DND-41 (cell line): ENCODE measurements at regions not wholly inside any gene's neighbourhood (a gene's known extent, or its start where the extent isn't known, plus 50 kb on each side); places are given as distances from the start of the nearest gene placed in this dataset.

ENCODE experiments used
- CTCF ChIP-seq: IDR thresholded peaks from 2 replicates; pipeline ENCODE4 v1.5.1; 2012; ENCODE audit warnings: borderline replicate concordance, low read length, moderate library complexity, mild to moderate bottlenecking; ENCODE audit not compliant: poor library complexity, severe bottlenecking; ENCODE audit errors: extremely low read depth
- EZH2 ChIP-seq: IDR thresholded peaks from 3 replicates; pipeline ENCODE4 v1.6.1; 2012; ENCODE audit warnings: borderline replicate concordance, low read depth, mild to moderate bottlenecking, moderate library complexity, low read length, inconsistent platforms; ENCODE audit not compliant: severe bottlenecking

- no peak for TF ChIP-seq CTCF
- TF ChIP-seq EZH2: no peak
Measured at GRCh38 chr2:2720351-2720750, 389.3 kb upstream of the MYT1L start.
